Ovary (tissue), 3 donors: ENCODE measurements at regions not wholly inside any gene's neighbourhood (a gene's known extent, or its start where the extent isn't known, plus 50 kb on each side); places are given as distances from the start of the nearest gene placed in this dataset.

Experiments
- EP300 ChIP-seq: sonication (generic); formaldehyde crosslinking; IDR thresholded peaks from one replicate; pipeline ENCODE4 v1.6.1; 2017; ENCODE audit warnings: antibody characterized with exemption
- TF ChIP-seq, protein P1 (sequence below), 3 donors: fragments of 450-650 bp in 2 of 3; fragments of 200-600 bp in 1 of 3; IDR thresholded peaks; one replicate each; pipeline versions ENCODE4 v1.5.1 to v1.8.0; 2016 to 2022; ENCODE audit warnings: antibody characterized with exemption in 3 of 3, mild to moderate bottlenecking in 1 of 3
- donor health status: DM: no; HTN: no; CAD: no.

DNA sequence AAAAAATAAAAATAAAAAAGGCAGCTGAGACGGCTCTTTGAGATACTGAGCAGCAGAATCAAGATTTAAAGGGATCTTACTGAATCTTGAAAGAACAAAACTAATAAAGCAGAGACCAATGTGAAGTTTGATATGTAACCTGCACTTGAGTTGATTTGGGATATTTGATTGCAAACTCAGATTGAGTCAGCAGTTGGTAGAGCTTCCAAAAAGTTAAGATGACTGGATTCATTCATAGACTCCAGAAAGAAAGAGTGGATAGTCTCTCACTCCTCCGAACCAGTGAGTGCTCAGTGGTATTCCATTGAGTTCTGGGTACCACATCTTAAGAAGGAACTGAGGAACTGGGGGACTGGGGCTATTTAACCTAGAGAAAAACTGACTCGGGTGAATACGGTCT is 52.7 kb upstream of the TESK1 start:
- TF ChIP-seq, protein P1, sequence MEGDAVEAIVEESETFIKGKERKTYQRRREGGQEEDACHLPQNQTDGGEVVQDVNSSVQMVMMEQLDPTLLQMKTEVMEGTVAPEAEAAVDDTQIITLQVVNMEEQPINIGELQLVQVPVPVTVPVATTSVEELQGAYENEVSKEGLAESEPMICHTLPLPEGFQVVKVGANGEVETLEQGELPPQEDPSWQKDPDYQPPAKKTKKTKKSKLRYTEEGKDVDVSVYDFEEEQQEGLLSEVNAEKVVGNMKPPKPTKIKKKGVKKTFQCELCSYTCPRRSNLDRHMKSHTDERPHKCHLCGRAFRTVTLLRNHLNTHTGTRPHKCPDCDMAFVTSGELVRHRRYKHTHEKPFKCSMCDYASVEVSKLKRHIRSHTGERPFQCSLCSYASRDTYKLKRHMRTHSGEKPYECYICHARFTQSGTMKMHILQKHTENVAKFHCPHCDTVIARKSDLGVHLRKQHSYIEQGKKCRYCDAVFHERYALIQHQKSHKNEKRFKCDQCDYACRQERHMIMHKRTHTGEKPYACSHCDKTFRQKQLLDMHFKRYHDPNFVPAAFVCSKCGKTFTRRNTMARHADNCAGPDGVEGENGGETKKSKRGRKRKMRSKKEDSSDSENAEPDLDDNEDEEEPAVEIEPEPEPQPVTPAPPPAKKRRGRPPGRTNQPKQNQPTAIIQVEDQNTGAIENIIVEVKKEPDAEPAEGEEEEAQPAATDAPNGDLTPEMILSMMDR (IDR thresholded peaks at IDR 0.05) = no peak
- no peak for TF ChIP-seq EP300
